ENCODE measurements at regions not wholly inside any gene's neighbourhood (a gene's known extent, or its start where the extent isn't known, plus 50 kb on each side); places are given as distances from the start of the nearest gene placed in this dataset.

DNA sequence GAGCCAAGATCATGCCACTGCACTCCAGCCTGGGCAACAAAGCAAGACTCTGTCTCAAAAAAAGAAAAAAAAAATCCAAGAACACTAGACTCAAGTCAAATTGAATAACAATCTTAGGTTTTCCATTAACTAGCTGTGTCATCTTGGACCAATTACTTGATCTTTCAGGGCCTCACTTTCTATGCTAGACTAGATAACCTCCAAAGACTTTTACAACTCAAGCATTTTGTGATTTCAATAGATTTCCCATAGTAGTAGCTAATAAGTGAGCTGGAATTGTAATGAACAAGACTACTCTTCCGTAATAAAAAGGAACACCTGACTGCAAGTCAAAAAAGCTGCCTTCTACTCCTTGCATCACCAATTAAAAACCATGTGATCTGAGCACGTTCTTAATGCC lies 127.0 kb upstream of the SSTR1 start:
- DNase-seq = no peak
- Mint-ChIP-seq H3K9me3 (no peaks in the 10 kb centered on the region; the same call in 1 of the 2 replicates), H3K27ac (no peak overlapping the region), H3K4me1 (ENCODE audit: low read depth) (peaks cover 42% of the 10 kb centered on the region), H3K4me3 (no peak overlapping the region), H3K27me3 (ENCODE audit: insufficient read depth) (no peaks in the 10 kb centered on the region; the same call in 1 of the 2 replicates), H3K36me3 (ENCODE audit: low read depth) (no peaks in the 10 kb centered on the region)
- TF ChIP-seq CTCF (IDR thresholded peaks at IDR 0.05) = no peak

DNA sequence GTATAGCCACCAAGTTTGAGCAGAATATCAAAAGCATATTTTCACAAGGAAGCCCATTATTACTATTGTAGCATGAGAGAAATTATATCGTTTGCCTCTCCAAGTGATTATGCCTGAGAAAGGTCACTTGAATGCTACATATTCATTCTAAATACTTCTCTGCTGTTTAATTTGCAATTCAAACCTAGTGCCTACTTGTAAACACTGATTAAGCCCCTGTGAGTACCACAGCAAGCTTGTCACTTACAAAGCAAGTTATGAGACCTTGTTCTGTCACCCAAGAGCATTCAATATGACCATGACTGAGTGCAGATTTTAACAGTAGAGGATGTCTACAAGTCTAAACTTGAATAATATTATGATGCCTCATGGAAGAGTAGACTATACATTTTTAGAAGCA lies 124.7 kb upstream of the SSTR1 start:
- no peak overlapping the region for H3K27ac Mint-ChIP-seq

DNA sequence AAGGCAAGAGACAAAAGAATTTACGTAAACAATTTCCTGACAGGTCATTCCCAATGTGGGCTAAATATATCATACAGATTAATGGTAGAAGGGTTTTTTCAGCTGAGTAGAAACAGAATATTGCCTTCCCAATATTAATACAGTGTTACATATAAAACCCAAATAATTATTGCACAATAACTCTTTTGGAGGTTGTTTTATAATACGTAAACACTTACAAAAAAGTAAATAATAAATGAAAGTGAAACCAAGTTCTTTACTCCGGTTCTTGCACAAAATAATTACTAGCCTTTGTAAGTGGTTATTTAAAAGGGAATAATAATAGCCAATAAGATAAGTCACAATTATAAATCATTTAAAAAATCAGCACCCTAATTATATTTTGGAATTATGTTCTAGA lies 118.6 kb upstream of the SSTR1 start:
- no peak overlapping the region; the same call in 1 of the 2 replicates for H3K27ac Mint-ChIP-seq
- TF ChIP-seq CTCF (IDR thresholded peaks at IDR 0.05) = no peak

More for the DNA sequence above, 124.7 kb upstream of the SSTR1 start:
- H3K4me1 Mint-ChIP-seq (ENCODE audit: low read depth) = peaks cover 29% of the 10 kb centered on the region
- no peaks in the 10 kb centered on the region for H3K36me3 Mint-ChIP-seq (ENCODE audit: low read depth)
- no peaks in the 10 kb centered on the region; the same call in 1 of the 2 replicates for H3K27me3 Mint-ChIP-seq (ENCODE audit: insufficient read depth)
- no peak for DNase-seq
- no peak for TF ChIP-seq CTCF (IDR thresholded peaks at IDR 0.05)
- no peaks in the 10 kb centered on the region; the same call in 1 of the 2 replicates for H3K9me3 Mint-ChIP-seq
- no peak overlapping the region for H3K4me3 Mint-ChIP-seq

DNA sequence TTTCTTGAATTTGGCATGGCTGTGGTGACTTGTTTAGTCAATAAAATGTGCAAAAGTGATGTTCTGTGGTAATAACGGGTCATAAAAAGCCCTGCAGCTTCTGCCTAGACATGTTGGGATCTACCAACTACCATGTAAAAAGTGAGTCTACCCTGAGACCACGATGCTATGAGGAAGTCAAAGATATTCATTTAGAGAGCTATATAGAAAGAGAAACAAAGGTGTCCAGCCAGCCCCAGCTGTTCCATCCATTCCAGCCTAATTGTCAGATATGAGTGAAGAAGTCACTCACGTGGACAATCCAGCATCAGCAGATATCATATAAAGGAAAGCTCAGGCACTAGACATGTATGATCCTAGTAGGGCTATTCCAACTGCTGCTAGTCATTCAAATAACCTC lies 117.2 kb upstream of the SSTR1 start:
- H3K9me3 Mint-ChIP-seq = peaks cover 36% of the 10 kb centered on the region
- peaks cover 1% of the 10 kb centered on the region; the same call in 1 of the 2 replicates for H3K27me3 Mint-ChIP-seq (ENCODE audit: insufficient read depth)
- peaks cover 40% of the 10 kb centered on the region for H3K36me3 Mint-ChIP-seq (ENCODE audit: low read depth)
- no peak overlapping the region for H3K27ac Mint-ChIP-seq
- H3K4me1 Mint-ChIP-seq (ENCODE audit: low read depth) = peaks cover 15% of the 10 kb centered on the region
- TF ChIP-seq CTCF (IDR thresholded peaks at IDR 0.05) = no peak
- H3K4me3 Mint-ChIP-seq = no peak overlapping the region
- no peak for DNase-seq

More for the DNA sequence above, 118.6 kb upstream of the SSTR1 start:
- Mint-ChIP-seq H3K9me3 (peaks cover 22% of the 10 kb centered on the region), H3K4me3 (peak overlapping the region; percentile 66; the same call in 1 of the 2 replicates), H3K27me3 (ENCODE audit: insufficient read depth) (peaks cover 1% of the 10 kb centered on the region; the same call in 1 of the 2 replicates), H3K4me1 (ENCODE audit: low read depth) (peaks cover 11% of the 10 kb centered on the region; the same call in 1 of the 2 replicates), H3K36me3 (ENCODE audit: low read depth) (peaks cover 26% of the 10 kb centered on the region)
- DNase-seq = no peak

DNA sequence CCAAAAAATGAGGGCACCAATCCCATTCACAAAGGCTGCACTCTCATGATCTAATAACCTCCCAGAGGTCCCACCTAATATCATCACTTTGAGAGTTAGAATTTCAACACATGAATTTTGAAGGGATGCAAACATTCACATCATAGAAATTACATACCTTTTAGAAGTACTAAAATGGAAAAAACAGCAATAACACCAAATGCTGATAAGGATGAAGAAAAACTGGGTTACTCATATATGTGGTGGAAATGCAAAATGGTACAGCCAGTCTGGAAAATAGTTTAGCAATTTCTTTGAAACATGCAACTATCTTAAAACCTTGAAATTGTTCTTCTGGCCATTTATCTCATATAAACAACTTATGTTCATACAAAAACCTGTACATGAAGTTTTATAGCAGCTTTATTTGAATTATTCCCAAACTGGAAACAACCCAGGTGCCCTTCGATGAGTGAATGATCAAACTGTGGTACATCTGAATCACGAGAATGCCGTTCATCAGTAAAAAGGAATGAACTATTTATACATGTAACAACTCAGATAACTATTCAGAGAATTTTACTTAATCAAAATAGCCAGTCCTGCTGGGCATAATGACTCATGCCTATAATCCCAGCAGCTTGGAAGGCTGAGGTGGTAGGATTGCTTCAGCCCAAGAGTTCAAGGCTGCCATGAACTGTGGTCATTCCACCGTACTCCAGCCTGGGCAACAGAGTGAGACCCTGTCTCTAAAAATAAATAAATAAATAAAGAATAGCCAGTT lies 109.4 kb upstream of the SSTR1 start:
- peak; percentile 89 for DNase-seq
- H3K27ac Mint-ChIP-seq = peak overlapping the region; percentile 58
- H3K36me3 Mint-ChIP-seq (ENCODE audit: low read depth) = peaks cover 65% of the 10 kb centered on the region
- peaks cover 48% of the 10 kb centered on the region for H3K9me3 Mint-ChIP-seq
- peaks cover 49% of the 10 kb centered on the region for H3K4me1 Mint-ChIP-seq (ENCODE audit: low read depth)
- H3K4me3 Mint-ChIP-seq = no peak overlapping the region
- no peaks in the 10 kb centered on the region; the same call in 1 of the 2 replicates for H3K27me3 Mint-ChIP-seq (ENCODE audit: insufficient read depth)
- no peak for TF ChIP-seq CTCF (IDR thresholded peaks at IDR 0.05)
